Fibroblast of lung (primary cell): ENCODE measurements at regions not wholly inside any gene's neighbourhood (a gene's known extent, or its start where the extent isn't known, plus 50 kb on each side); places are given as distances from the start of the nearest gene placed in this dataset.

Experiments used
- CTCF ChIP-seq, 2 donors: IDR thresholded peaks in 1 of 2; conservative IDR thresholded peaks in 1 of 2; 1 replicate in 1 of 2; 2 replicates in 1 of 2; pipeline ENCODE4 v1.5.1; 2011 to 2012; ENCODE audit warnings: low read length in 2 of 2, control low read depth in 1 of 2, inconsistent platforms in 1 of 2, low read depth in 1 of 2, mild to moderate bottlenecking in 1 of 2
- EZH2 ChIP-seq: IDR thresholded peaks from 2 replicates; pipeline ENCODE4 v1.5.1; 2012; ENCODE audit warnings: low read length, control low read depth, mild to moderate bottlenecking; ENCODE audit errors: missing control alignments

GRCh38 chr1:21366288-21366687 lies 73.6 kb upstream of the NBPF3 start:
- no peak for TF ChIP-seq CTCF (conservative IDR thresholded peaks at IDR 0.05 in 1 of 2, IDR thresholded peaks at IDR 0.05 in 1 of 2; ENCODE audit: low read depth in 1 of 2, low read length in 2 of 2)
- TF ChIP-seq EZH2 = no peak
